Activated CD8-positive, alpha-beta memory T cell treated with anti-CD3 and anti-CD28 coated beads for 36 hours (primary cell): ENCODE measurements at regions not wholly inside any gene's neighbourhood (a gene's known extent, or its start where the extent isn't known, plus 50 kb on each side); places are given as distances from the start of the nearest gene placed in this dataset.

ENCODE experiments used
- CTCF ChIA-PET: fragments of 350-600 bp; sonication (Branson Sonifier 250); formaldehyde crosslinking; loops from one replicate; lab custom pipeline; 2021; ENCODE audit warnings: antibody characterized with exemption; lab: Charles Lee
- POLR2A ChIA-PET: fragments of 350-600 bp; sonication (Branson Sonifier 250); formaldehyde crosslinking; loops from one replicate; lab custom pipeline; 2021; ENCODE audit warnings: antibody characterized with exemption; lab: Charles Lee

- POLR2A ChIA-PET, result interaction anchor here (0.7 kb wide), 1 partner anchor 1037 kb away, joined by 10 read pairs; no protein-coding TSS in a partner anchor
- CTCF ChIA-PET, result no interaction called here
Observed at GRCh38 chr9:1386420-1386819, 336.3 kb downstream of the DMRT2 start.

- ChIA-PET CTCF (no interaction called here), POLR2A (no interaction called here)
Observed at GRCh38 chr9:1388216-1388615, 338.1 kb downstream of the DMRT2 start.

DNA sequence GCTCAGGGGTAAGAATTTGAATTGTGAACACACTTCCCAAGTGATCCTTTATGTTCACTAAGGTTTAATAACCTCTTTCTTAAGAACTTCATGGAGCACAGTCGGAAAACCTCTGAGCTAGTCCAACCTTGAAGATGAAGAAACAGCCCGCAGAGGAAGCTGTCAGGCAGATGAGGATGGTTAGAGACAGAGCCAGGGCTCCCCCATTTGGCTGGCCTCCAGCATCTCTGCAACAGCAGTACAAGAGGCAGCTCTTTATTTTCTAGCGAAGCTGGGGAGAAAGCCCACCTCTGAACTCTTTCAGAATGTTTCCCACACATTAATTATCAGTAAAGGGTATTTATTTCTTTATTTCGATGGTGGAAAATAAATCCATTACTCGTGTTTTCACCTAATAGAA, 350.8 kb downstream of the DMRT2 start:
- ChIA-PET POLR2A (no interaction called here), CTCF (no interaction called here)

DNA sequence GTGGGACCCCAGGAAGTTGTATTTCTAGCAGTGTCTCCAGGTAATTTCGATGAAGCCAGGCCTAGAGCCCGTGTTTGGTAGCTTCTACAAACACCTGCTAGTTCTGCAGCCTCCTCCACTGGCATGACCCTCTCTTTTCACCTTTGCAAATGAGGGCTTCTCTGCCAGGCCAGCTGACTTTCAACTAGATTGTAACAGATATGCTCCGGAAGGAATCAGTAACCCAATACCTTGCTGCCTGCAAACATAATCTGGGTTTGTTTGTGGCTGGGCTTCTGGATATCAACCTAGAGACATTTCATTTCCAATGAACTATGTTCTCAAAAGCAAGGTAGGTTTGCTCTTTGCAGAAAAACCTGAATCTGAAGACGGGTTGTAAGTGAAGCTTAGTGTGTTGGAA, 354.8 kb downstream of the DMRT2 start:
- POLR2A ChIA-PET, result no interaction called here
- CTCF ChIA-PET, result no interaction called here

- ChIA-PET POLR2A (no interaction called here), CTCF (no interaction called here)
Observed at GRCh38 chr9:1411826-1412225, 361.7 kb downstream of the DMRT2 start.

GRCh38 chr9:1414711-1415131, 364.6 kb downstream of the DMRT2 start:
- CTCF ChIA-PET, result no interaction called here

DNA sequence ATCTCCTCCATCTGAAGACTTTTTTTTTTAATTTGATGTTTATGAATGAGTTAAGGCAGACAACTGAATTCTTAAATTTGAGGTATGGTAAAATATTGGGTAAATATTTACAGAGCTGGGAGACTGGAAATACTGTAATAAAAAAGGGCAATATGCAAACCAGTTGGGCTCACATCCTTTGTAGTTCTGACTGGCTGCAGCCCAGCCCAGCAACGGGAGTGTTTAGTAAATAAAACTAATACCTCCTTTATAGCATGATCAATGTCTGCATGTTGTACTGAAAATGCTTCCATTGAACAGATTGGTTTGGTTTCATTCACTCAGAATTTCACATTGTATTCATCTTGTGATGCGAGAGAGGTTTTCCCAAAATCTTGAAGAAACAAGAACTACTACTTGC, 365.0 kb downstream of the DMRT2 start:
- ChIA-PET POLR2A (no interaction called here), CTCF (no interaction called here)

More at GRCh38 chr9:1414711-1415131, 364.6 kb downstream of the DMRT2 start:
- POLR2A ChIA-PET, result no interaction called here

GRCh38 chr9:1416261-1416660, 366.1 kb downstream of the DMRT2 start:
- POLR2A ChIA-PET, result no interaction called here
- CTCF ChIA-PET, result no interaction called here

DNA sequence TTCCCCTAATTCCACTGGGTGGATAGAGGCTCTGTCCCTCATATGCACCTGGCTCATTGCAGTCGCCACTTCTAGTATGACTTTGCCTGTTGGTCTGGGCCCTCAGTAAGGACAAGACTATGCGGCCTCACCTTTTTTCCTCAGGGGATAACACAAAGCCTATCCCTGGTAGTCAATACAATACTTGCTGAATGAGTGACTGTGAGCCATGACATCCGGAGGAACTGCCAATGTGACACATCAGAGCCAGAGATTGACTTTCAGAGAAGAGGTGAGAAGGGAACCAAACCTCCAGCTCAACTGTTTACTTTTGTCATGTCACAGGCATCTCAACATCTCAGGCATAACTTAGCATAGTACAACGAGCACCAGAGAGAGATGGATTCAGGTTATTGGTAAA, 371.3 kb downstream of the DMRT2 start:
- ChIA-PET POLR2A (no interaction called here), CTCF (no interaction called here)

- CTCF ChIA-PET, result no interaction called here
- POLR2A ChIA-PET, result no interaction called here
Observed at GRCh38 chr9:1427875-1428274, 377.7 kb downstream of the DMRT2 start.

GRCh38 chr9:1429297-1429696, 379.1 kb downstream of the DMRT2 start:
- POLR2A ChIA-PET, result no interaction called here
- CTCF ChIA-PET, result no interaction called here

DNA sequence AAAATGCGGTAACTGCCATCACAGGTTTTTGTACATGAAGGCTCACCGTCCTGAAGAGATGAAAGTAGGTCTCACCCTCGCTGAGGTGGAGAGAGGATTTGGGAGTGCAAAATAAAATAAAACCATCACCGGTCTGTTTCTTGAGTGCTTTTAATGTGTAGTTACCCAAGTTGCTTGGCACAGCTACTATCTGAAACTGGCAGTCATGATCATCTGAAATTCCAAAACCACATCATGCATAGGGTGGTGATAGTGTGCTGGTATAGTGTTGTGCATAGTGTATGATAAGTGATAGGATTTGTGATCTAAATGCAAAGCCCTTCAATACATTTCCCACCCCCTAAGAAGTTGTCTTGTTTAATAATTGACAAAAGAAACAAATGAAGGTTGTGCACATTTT, 381.3 kb downstream of the DMRT2 start:
- POLR2A ChIA-PET, result no interaction called here
- CTCF ChIA-PET, result no interaction called here

- ChIA-PET POLR2A (no interaction called here), CTCF (no interaction called here)
Observed at GRCh38 chr9:1434052-1434767, 384.1 kb downstream of the DMRT2 start.

- CTCF ChIA-PET, result no interaction called here
- POLR2A ChIA-PET, result no interaction called here
Observed at GRCh38 chr9:1434811-1435210, 384.7 kb downstream of the DMRT2 start.

- CTCF ChIA-PET, result no interaction called here
Observed at GRCh38 chr9:1440256-1440655, 390.1 kb downstream of the DMRT2 start.

DNA sequence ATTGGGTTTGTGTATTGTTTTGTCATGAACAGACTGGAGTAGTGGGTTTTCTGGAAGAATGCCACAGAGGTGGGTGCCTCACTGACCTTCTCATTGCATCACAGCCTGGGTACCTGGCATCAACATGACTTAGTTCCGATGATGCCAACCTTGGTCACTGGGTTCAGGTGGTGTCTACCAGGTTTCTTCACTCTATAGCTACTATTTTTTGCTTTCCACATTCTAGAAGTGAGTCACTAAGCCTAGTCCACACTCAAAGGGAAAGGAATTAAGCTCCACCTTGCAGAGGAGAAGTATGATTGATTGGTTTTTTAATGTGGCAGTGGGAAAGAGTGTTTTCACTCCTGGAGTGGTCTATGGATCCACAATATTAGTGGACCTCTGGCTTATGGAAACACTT, 391.9 kb downstream of the DMRT2 start:
- ChIA-PET POLR2A (no interaction called here), CTCF (no interaction called here)

More at GRCh38 chr9:1440256-1440655, 390.1 kb downstream of the DMRT2 start:
- POLR2A ChIA-PET, result no interaction called here

DNA sequence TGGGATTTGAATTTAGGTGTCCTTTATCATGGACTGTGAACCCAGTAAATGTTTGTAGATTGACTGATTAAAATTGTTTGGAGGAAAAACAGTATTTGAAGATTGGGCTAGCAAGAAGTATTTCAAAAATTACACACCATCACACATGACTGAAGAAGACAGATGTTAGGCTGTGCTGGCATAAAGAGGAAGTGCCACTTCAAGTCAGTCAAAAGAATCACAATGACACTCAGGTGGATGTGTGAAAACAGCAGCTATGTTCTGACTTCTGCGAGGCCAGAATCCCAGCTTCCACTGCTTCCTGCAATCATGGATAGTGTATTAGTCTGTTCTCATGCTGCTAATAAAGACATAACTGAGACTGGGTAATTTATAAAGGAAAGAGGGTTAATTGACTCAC, 393.3 kb downstream of the DMRT2 start:
- POLR2A ChIA-PET, result no interaction called here
- CTCF ChIA-PET, result no interaction called here

DNA sequence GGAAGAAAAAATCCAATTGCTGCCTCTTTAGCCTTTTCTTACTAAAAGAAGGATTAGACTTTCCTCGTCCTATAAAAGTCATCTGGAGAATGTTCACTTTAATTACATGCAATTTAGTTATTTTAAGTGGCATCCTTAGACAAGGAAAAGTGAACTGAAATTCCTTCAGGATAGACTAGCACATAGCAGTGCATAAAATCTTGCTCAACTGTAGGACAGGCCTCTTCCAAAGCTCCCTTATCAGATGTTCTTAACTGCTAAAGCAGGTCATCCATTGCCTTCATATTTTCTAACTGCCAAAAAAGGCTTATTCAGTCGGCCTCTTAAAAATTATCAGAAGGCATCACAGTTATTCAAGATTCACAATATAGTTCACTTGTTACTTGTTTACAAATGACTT, 396.5 kb downstream of the DMRT2 start:
- ChIA-PET POLR2A (no interaction called here), CTCF (no interaction called here)

DNA sequence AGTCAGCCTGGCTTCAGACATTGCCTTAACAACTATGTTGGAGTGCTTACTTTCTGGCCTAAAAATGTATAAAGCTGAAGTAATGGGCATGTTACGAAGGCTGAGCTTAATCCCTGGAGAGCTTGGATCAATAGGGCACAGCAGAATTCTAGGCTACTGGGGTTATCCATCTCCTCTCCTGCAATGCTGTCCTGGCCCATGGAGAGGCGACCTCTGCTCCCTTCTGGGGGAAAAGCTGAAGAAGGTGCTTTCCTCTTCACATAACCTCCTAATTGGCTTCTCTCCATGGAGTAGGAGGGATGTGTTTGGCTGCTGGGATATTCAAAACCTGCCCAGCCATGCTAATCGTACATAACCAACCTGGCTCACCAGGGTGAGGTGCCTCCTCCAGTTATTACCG, 403.5 kb downstream of the DMRT2 start:
- POLR2A ChIA-PET, result no interaction called here
- CTCF ChIA-PET, result no interaction called here

GRCh38 chr9:1454211-1454610, 404.1 kb downstream of the DMRT2 start:
- POLR2A ChIA-PET, result no interaction called here
- CTCF ChIA-PET, result no interaction called here

DNA sequence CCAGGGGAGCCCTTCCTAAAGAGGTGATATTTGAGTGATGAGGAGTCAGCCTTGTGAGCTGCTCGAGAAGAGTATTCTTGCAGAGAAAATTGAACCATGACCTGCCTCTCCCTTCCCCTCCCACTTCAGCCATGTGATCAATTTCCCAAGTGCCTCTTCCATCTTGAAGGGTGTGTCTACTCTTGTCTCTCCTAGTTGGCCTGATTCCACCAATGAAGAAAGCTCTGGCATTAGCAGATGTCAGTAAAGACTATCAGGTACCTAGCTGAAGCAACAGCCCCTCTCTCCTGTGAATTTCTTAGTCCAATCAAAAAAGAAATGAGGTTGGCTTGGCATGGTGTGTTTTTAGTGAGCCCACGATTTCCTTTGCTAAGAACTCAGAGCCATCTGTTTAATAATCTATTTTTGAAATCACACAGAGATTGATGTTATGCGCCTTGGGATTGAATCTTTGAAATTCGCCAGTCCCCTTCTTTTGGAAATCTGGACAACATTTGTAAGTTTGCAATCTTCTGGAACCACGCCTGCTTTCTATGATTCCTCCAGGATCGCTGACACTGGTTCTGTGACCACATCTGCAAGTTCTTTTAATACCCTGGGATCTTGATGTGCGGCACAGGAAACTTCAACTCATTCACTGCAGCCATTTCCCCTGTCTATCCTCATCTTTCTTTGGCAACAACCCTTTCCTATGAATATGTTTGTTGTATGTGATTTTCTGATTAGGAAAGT, 404.6 kb downstream of the DMRT2 start:
- CTCF ChIA-PET, result no interaction called here
- POLR2A ChIA-PET, result no interaction called here
